SK-N-MC (cell line): ENCODE measurements at regions not wholly inside any gene's neighbourhood (a gene's known extent, or its start where the extent isn't known, plus 50 kb on each side); places are given as distances from the start of the nearest gene placed in this dataset.
A peak's percentile ranks its signal among the peaks of the same experiment; 100 is the strongest.
"Not testable (repeated sequence)": the region's sequence is repeated elsewhere in the genome, so short reads cannot be mapped to it uniquely, and the experiment has no call there.

Source experiments
- DNase-seq: peaks from one replicate; pipeline ENCODE4 v3.0.0-alpha.2; 2011; ENCODE audit warnings: low read depth, low spot score
- H3K27ac ChIP-seq: fragments of 200-600 bp; sonication (generic); 2 replicates; pipeline ENCODE4 v1.5.1; 2016; ENCODE audit warnings: mixed run types
- H3K36me3 ChIP-seq: fragments of 200-600 bp; sonication (generic); 2 replicates; pipeline ENCODE4 v1.6.1; 2017; ENCODE audit warnings: antibody characterized with exemption, low read length, mixed read lengths; ENCODE audit not compliant: insufficient read depth
- H3K4me3 ChIP-seq: fragments of 200-600 bp; sonication (generic); 2 replicates; pipeline ENCODE4 v1.5.1; 2016
- H3K9ac ChIP-seq: fragments of 200-600 bp; sonication (generic); 2 replicates; pipeline ENCODE4 v1.8.0; 2017; ENCODE audit warnings: mixed run types, mixed read lengths; ENCODE audit not compliant: insufficient read length
- H3K9me3 ChIP-seq: fragments of 200-600 bp; sonication (generic); 2 replicates; pipeline ENCODE4 v1.6.1; 2017; ENCODE audit warnings: low read depth, mild to moderate bottlenecking, antibody characterized with exemption, low read length, moderate library complexity, mixed read lengths
- EZH2 ChIP-seq: fragments of 200-600 bp; sonication (generic); IDR thresholded peaks from one replicate; pipeline ENCODE4 v1.6.1; 2017; ENCODE audit warnings: antibody characterized with exemption
- FOXP2 ChIP-seq: optimal IDR thresholded peaks from 2 replicates; pipeline ENCODE3; 2011; ENCODE audit warnings: mild to moderate bottlenecking, moderate library complexity; ENCODE audit not compliant: insufficient read depth; ENCODE audit errors: extremely low read length, control extremely low read depth
- POLR2AphosphoS5 ChIP-seq: IDR thresholded peaks from 2 replicates; pipeline ENCODE4 v1.6.1; 2012; ENCODE audit warnings: mild to moderate bottlenecking, low read depth, low read length, borderline replicate concordance

DNA sequence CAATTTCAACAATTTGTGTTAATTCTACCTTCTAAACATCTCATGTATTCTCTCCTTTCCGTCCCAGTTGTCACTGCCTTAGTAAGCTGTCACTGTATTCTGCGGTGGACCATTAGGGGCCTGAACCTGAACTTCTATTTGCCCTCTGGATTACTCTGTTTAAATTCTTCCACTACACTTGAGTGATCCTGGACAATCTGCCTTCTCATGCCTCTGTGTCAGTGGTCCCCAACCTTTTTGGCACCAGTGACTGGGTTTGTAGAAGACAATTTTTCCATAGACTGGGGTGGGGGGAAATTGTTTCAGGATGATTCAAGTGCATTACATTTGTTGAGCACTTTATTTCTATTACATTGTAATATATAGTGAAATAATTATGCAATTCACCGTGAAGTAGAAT is 1157.6 kb upstream of the SEMA6A start:
- no peaks in the 10 kb centered on the region for H3K36me3 ChIP-seq
- H3K4me3 ChIP-seq: no peak overlapping the region

DNA sequence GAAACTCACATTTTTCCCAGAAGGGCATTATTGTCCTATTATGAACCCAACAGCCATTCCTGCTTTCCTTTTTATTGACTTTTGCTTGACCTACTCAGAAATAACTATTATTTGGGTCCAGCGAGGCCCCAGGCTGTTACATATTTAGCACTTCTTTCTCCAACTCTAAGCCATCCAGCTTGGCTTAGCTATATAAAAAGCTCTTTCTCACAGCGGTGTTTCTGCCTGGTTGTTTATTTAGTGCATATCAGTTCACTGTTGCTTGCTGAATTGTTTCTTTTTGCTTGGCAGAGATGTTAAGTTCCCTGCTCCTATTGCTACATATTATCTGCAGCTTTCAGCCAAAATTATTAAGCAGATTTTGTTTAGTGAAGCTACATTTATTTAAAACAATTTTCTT is 1156.8 kb upstream of the SEMA6A start:
- H3K9me3 ChIP-seq: no peaks in the 10 kb centered on the region
- DNase-seq: no peak
- no peaks in the 10 kb centered on the region for H3K36me3 ChIP-seq
- no peak overlapping the region for H3K4me3 ChIP-seq
- no peak overlapping the region for H3K9ac ChIP-seq
- TF ChIP-seq EZH2 (no peak), POLR2AphosphoS5 (no peak), FOXP2 (no peak)
- no peak overlapping the region for H3K27ac ChIP-seq

More for the DNA sequence above, 1157.6 kb upstream of the SEMA6A start:
- TF ChIP-seq FOXP2: no peak
- TF ChIP-seq POLR2AphosphoS5: no peak
- TF ChIP-seq EZH2: no peak
- DNase-seq: no peak
- Histone ChIP-seq H3K9me3 (no peaks in the 10 kb centered on the region), H3K27ac (no peak overlapping the region), H3K9ac (no peak overlapping the region)

DNA sequence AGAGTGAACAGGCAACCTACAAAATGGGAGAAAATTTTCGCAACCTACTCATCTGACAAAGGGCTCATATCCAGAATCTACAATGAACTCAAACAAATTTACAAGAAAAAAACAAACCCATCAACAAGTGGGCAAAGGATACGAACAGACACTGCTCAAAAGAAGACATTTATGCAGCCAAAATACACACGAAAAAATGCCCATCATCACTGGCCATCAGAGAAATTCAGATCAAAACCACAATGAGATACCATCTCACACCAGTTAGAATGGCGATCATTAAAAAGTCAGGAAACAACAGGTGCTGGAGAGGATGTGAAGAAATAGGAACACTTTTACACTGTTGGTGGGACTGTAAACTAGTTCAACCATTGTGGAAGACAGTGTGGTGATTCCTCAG is 1146.2 kb upstream of the SEMA6A start:
- not testable (repeated sequence) for H3K27ac ChIP-seq, H3K9me3 ChIP-seq, H3K4me3 ChIP-seq, H3K36me3 ChIP-seq, DNase-seq, H3K9ac ChIP-seq

DNA sequence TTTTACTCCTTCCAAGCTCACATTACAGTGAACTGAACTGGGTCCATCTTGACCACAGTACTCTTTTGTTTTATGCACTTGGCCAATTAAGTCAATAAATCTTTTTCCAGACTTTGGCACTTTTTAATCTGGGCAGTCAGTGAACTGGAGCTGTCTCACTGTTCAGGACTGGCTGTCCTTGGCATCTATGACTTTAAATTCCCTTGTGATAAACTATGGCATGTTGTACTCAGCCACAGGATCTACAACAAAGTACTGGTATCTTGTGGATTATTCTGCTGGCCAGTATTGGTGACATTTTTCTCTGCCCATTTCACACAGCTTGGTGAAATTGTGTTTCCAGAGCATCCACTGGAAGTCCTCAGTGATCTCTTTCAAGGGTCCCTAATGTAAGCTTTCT is 1144.8 kb upstream of the SEMA6A start:
- Histone ChIP-seq H3K9me3 (no peaks in the 10 kb centered on the region), H3K9ac (no peak overlapping the region), H3K36me3 (no peaks in the 10 kb centered on the region), H3K27ac (no peak overlapping the region), H3K4me3 (no peak overlapping the region)
- TF ChIP-seq POLR2AphosphoS5 (no peak), EZH2 (no peak), FOXP2 (no peak)
- no peak for DNase-seq

DNA sequence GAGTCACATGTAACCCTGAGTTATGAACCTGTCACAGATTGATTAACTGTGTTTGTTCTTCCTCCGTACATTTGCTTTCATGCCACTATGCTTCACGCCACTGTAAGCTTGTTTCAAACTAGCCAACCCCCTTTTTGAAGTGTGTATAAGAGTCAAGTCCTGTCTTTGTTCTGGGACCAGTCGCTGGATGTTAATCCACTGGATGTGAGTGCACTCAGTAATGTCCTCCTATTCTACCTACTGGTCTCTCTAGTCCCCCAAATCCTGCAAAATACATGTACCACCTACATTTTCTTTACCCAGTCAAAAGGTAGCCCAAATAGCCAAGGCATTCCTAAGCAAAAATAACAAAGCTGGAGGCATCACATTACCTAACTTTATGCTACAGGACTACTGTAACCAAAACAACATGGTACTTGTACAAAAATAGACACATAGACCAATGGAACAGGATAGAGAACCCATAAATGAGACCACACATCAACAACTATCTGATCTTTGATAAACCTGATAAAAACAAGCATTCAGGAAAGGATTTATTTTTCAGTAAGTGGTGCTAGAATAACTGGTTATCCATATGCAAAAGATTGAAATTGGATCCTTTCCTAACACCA is 1139.1 kb upstream of the SEMA6A start:
- DNase-seq: peak; percentile 6
- no peak for TF ChIP-seq POLR2AphosphoS5
- no peak for TF ChIP-seq EZH2
- TF ChIP-seq FOXP2: no peak
- H3K9me3 ChIP-seq: no peaks in the 10 kb centered on the region; the same call in 1 of the 2 replicates

DNA sequence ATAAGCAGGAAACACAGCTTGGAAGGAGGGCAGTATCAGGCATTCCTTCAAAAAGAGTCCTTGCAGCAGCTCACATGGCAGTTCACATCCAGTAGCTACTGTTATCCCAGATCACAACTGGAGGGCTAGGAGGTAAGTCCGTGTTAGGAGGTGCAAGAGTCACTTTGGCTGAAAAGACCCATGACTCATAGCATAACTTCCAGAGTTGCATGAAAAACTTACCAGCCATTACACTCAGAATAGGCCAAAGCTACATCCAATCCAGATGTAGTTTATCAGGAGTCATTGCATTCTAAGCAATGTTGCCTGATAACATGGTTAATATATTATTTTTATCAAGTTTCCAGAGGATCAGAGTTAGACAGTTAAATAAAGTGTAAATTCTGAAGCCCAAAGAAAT is 1126.4 kb upstream of the SEMA6A start:
- DNase-seq: no peak
- no peak overlapping the region for H3K4me3 ChIP-seq
- H3K9me3 ChIP-seq: no peaks in the 10 kb centered on the region
- no peak for TF ChIP-seq POLR2AphosphoS5
- TF ChIP-seq EZH2: no peak
- TF ChIP-seq FOXP2: no peak
- H3K9ac ChIP-seq: no peak overlapping the region
- H3K27ac ChIP-seq: no peak overlapping the region
- H3K36me3 ChIP-seq: no peaks in the 10 kb centered on the region

More for the DNA sequence above, 1139.1 kb upstream of the SEMA6A start:
- Histone ChIP-seq H3K4me3 (no peak overlapping the region), H3K9ac (no peak overlapping the region), H3K27ac (no peak overlapping the region), H3K36me3 (no peaks in the 10 kb centered on the region)

DNA sequence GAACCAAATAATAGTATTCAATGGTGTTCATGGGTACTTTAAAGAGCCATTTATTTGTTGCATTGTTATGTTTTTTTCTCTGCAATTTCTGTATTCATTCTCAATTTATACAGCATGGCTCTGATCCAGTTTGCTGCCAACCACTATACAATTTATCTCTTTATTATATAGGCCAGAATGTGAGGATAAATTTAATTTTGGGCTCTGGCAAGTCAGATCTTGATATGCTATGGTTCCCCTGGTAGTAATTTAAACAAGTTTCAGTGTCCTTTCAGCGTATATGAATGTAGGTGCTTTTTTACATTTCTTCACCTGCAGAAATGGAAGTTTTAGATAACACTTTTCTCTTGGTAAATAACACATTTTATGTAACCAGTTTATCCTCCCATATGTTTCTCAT is 1118.0 kb upstream of the SEMA6A start:
- no peak overlapping the region for H3K27ac ChIP-seq
- H3K36me3 ChIP-seq: no peaks in the 10 kb centered on the region
- no peak overlapping the region for H3K9ac ChIP-seq
- TF ChIP-seq FOXP2 (no peak), POLR2AphosphoS5 (no peak), EZH2 (no peak)
- H3K9me3 ChIP-seq: no peaks in the 10 kb centered on the region
- DNase-seq: no peak
- H3K4me3 ChIP-seq: no peak overlapping the region

DNA sequence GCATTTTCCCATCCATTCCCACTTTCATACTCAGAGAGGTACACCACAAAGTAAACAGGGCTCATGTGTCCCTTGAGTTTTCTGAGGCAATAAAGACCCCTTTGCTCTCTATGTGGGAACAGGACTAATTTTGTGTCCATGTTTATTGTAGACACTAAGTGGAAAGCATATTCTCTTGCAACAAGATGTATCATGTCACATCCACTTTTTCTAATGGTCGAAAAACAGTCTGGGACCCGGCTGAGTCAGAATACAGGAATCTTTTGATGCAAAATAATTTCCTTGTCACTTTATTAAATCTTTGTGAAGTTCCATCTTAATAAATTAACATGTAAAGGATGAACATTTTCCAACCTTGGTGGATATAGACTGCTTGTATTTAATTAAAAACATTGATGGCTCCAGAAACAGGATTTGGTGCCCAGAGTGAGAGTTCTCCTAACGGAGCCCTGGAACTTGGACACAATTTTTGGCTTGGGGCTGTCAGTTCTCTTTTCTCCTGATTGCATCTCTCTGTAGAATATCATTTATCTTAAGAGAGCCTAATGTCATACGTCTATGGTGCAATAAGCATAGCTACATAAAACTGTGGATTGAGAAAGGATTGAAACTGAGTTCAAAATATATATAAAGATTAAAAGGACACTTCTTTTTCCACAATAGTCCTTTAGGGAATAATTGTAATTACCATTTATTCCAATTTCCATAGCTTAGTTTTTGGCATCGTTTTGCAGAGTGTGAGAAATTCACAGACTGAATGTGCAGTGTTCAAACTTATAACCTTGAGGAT is 1116.7 kb upstream of the SEMA6A start:
- no peaks in the 10 kb centered on the region for H3K36me3 ChIP-seq
- TF ChIP-seq POLR2AphosphoS5: no peak
- TF ChIP-seq FOXP2: no peak
- TF ChIP-seq EZH2: no peak
- no peaks in the 10 kb centered on the region for H3K9me3 ChIP-seq
- no peak overlapping the region for H3K4me3 ChIP-seq
- DNase-seq: no peak
- H3K9ac ChIP-seq: no peak overlapping the region
- no peak overlapping the region for H3K27ac ChIP-seq

DNA sequence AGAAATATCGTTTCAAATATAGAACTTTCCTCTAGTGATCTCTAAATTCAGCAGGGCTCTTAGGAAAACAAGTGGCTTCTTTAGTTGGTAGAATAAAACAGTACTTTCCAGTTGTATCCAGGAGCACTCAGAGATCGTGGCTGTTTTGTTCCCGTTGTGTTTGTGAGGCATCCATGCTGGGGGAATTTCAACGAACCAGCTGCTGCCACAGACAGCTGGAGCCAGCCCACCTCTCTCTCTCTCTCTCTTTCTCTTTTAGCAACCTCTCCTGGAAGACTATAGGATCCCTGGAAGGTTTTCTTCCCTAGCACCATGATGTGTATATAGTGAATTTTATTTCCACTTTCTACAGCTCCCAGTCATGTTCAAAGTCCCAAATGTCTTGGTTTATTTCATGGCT is 1116.0 kb upstream of the SEMA6A start:
- H3K27ac ChIP-seq: no peak overlapping the region
- no peaks in the 10 kb centered on the region for H3K36me3 ChIP-seq
- H3K4me3 ChIP-seq: no peak overlapping the region
- DNase-seq: no peak
- TF ChIP-seq POLR2AphosphoS5 (no peak), EZH2 (no peak), FOXP2 (no peak)
- no peak overlapping the region for H3K9ac ChIP-seq
- H3K9me3 ChIP-seq: no peaks in the 10 kb centered on the region
